Muscle of back (tissue), 3 donors: ENCODE measurements at regions not wholly inside any gene's neighbourhood (a gene's known extent, or its start where the extent isn't known, plus 50 kb on each side); places are given as distances from the start of the nearest gene placed in this dataset.

Experiments used
- DNase-seq, 3 donors: peaks; one replicate each; pipeline versions ENCODE4 v3.0.0 to v3.0.0-alpha.2; 2013

GRCh38 chr13:23983671-23984070 is 86.4 kb upstream of the C1QTNF9B start:
- DNase-seq = no peak

GRCh38 chr13:23984546-23984945 is 87.2 kb upstream of the C1QTNF9B start:
- DNase-seq = no peak

- no peak for DNase-seq
These were observed 87.8 kb upstream of the C1QTNF9B start for GRCh38 chr13:23985060-23985459.

- peak in 1 of 3 donors; percentile 48 for DNase-seq
These were observed 88.5 kb upstream of the C1QTNF9B start for GRCh38 chr13:23985839-23986238.

GRCh38 chr13:23986619-23987018 is 89.3 kb upstream of the C1QTNF9B start:
- peak in 2 of 3 donors; percentile 46 to 81 for DNase-seq

- DNase-seq = peak in 1 of 3 donors; percentile 48
These were observed 90.1 kb upstream of the C1QTNF9B start for GRCh38 chr13:23987331-23987894.

- no peak for DNase-seq
These were observed 91.3 kb upstream of the C1QTNF9B start for GRCh38 chr13:23988546-23989122.

- no peak for DNase-seq
These were observed 93.2 kb upstream of the C1QTNF9B start for GRCh38 chr13:23990455-23990854.

- DNase-seq = no peak
These were observed 93.8 kb upstream of the C1QTNF9B start for GRCh38 chr13:23991119-23991518.

GRCh38 chr13:23992781-23993679 is 95.7 kb upstream of the C1QTNF9B start:
- peak; percentile 42 to 69 (median 59) for DNase-seq

- DNase-seq = no peak
These were observed 96.3 kb upstream of the C1QTNF9B start for GRCh38 chr13:23993680-23993985.

GRCh38 chr13:23995283-23996073 is 98.2 kb upstream of the C1QTNF9B start:
- DNase-seq = peak in 1 of 3 donors; percentile 23

GRCh38 chr13:23996456-23996855 is 99.2 kb upstream of the C1QTNF9B start:
- no peak for DNase-seq

- no peak for DNase-seq
These were observed 102.1 kb upstream of the C1QTNF9B start for GRCh38 chr13:23999424-23999823.

GRCh38 chr13:24002206-24002815 is 105.0 kb upstream of the C1QTNF9B start:
- no peak for DNase-seq

- no peak for DNase-seq
These were observed 107.0 kb upstream of the C1QTNF9B start for GRCh38 chr13:24004142-24004899.

- DNase-seq = no peak
These were observed 107.7 kb upstream of the C1QTNF9B start for GRCh38 chr13:24004971-24005370.

GRCh38 chr13:24005755-24006281 is 108.5 kb upstream of the C1QTNF9B start:
- DNase-seq = no peak

GRCh38 chr13:24006520-24007248 is 109.4 kb upstream of the C1QTNF9B start:
- no peak for DNase-seq

GRCh38 chr13:24007979-24008620 is 110.8 kb upstream of the C1QTNF9B start:
- DNase-seq = no peak
